WTC11 (cell line): ENCODE measurements at regions not wholly inside any gene's neighbourhood (a gene's known extent, or its start where the extent isn't known, plus 50 kb on each side); places are given as distances from the start of the nearest gene placed in this dataset.

Experiments
- CREB1 ChIP-seq: sonication (generic); formaldehyde crosslinking; IDR thresholded peaks from 2 replicates; pipeline ENCODE4 v1.8.0; 2023; ENCODE audit warnings: mild to moderate bottlenecking, missing genetic modification reagents
- CREM ChIP-seq: sonication (generic); formaldehyde crosslinking; IDR thresholded peaks from 2 replicates; pipeline ENCODE4 v1.8.1; 2022; ENCODE audit warnings: mild to moderate bottlenecking, missing genetic modification reagents, moderate library complexity
- NFE2L1 ChIP-seq: sonication (generic); formaldehyde crosslinking; IDR thresholded peaks from 2 replicates; pipeline ENCODE4 v1.8.1; 2023; ENCODE audit warnings: missing genetic modification reagents
- NR1H2 ChIP-seq: sonication (generic); formaldehyde crosslinking; IDR thresholded peaks from 2 replicates; pipeline ENCODE4 v1.9.0; 2021; ENCODE audit warnings: mild to moderate bottlenecking, moderate library complexity, missing genetic modification reagents
- NR2C2 ChIP-seq: sonication (generic); formaldehyde crosslinking; IDR thresholded peaks from 2 replicates; pipeline ENCODE4 v1.8.0; 2022; ENCODE audit warnings: mild to moderate bottlenecking, missing genetic modification reagents
- SMAD3 ChIP-seq: sonication (generic); formaldehyde crosslinking; IDR thresholded peaks from 2 replicates; pipeline ENCODE4 v1.8.0; 2022; ENCODE audit warnings: missing genetic modification reagents, mild to moderate bottlenecking, borderline replicate concordance
- TF ChIP-seq, protein P1 (sequence below): fragments of 200-600 bp; IDR thresholded peaks from 2 replicates; pipeline ENCODE4 v1.8.0; 2022; ENCODE audit warnings: antibody characterized with exemption
- TF ChIP-seq, protein P2 (sequence below): sonication (generic); formaldehyde crosslinking; IDR thresholded peaks from 2 replicates; pipeline ENCODE4 v1.8.0; 2022; ENCODE audit warnings: mild to moderate bottlenecking, missing genetic modification reagents

DNA sequence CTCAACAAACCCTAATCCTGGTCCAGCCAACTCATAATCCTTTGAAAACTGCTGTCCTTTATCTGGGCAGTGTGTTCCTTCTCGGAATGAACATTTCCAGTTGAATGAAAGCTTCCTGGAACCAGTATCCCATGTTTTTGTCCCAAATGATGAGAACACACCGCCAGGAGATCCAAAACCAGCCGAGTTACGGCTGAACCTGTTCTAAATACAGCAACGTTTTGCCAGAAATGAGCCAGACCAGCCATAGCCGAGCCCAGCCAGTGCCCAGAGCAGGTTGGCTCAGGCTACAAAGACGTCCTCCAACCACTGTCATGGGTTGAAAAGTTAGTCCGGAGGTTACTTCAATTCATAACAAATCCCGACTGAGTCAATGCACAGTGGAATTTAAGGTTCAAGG, 67.6 kb upstream of the FOXF1 start:
- TF ChIP-seq, protein P1, sequence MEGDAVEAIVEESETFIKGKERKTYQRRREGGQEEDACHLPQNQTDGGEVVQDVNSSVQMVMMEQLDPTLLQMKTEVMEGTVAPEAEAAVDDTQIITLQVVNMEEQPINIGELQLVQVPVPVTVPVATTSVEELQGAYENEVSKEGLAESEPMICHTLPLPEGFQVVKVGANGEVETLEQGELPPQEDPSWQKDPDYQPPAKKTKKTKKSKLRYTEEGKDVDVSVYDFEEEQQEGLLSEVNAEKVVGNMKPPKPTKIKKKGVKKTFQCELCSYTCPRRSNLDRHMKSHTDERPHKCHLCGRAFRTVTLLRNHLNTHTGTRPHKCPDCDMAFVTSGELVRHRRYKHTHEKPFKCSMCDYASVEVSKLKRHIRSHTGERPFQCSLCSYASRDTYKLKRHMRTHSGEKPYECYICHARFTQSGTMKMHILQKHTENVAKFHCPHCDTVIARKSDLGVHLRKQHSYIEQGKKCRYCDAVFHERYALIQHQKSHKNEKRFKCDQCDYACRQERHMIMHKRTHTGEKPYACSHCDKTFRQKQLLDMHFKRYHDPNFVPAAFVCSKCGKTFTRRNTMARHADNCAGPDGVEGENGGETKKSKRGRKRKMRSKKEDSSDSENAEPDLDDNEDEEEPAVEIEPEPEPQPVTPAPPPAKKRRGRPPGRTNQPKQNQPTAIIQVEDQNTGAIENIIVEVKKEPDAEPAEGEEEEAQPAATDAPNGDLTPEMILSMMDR: no peak
- TF ChIP-seq NR2C2 (CRISPR knock-in tag): no peak
- TF ChIP-seq NR1H2 (CRISPR knock-in tag): no peak
- TF ChIP-seq CREM: no peak
- TF ChIP-seq NFE2L1: no peak
- TF ChIP-seq SMAD3 (CRISPR knock-in tag): no peak
- TF ChIP-seq, protein P2, sequence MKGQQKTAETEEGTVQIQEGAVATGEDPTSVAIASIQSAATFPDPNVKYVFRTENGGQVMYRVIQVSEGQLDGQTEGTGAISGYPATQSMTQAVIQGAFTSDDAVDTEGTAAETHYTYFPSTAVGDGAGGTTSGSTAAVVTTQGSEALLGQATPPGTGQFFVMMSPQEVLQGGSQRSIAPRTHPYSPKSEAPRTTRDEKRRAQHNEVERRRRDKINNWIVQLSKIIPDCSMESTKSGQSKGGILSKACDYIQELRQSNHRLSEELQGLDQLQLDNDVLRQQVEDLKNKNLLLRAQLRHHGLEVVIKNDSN: no peak
- TF ChIP-seq CREB1 (CRISPR knock-in tag): no peak
